ENCODE measurements at regions not wholly inside any gene's neighbourhood (a gene's known extent, or its start where the extent isn't known, plus 50 kb on each side); places are given as distances from the start of the nearest gene placed in this dataset.
"Not testable (repeated sequence)": the region's sequence is repeated elsewhere in the genome, so short reads cannot be mapped to it uniquely, and the experiment has no call there.

DNA sequence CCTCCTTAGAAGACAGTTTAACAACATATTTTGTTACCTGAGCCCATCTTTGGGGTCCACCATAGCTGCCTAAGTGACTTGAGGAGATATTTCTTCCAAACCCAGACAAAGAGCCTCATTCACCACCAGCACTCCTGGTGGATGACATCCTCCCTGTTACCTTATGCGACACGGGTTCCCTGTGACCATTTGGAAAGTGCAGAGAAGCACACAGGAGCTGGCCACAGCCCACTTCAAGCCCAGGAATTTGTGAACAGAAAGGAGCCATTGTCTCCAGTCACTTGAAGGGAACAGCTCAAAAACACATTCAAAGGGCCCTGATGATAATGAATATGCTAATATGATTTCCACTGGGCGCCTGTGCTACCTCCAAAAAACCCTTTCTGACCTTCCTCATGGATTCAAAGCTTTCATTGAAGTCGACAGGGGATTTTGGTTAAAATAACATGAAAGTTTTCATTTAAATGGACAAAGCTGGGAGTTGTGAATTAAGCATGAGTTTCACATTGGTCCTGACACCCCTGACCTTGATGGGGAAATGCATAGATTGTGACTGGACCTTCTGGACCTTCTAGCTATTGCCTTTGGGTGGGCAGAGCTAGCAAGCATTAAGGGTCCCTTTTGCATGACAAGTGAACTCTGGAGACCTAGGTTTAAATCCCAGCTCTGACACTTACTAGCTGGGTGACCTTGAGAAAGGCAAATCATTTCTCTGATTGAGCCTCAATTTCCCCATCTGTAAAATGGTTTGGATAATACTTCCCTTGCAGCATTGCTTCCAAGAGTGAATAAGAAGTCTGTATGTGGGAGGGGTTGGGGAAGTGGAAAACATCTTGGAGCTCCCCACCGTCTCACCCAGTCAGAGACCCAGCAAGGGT lies 83.3 kb upstream of the SIRPA start:
- no peak for DNase-seq (ENCODE audit: extremely low read depth in 1 of 2, low read depth in 1 of 2)

DNA sequence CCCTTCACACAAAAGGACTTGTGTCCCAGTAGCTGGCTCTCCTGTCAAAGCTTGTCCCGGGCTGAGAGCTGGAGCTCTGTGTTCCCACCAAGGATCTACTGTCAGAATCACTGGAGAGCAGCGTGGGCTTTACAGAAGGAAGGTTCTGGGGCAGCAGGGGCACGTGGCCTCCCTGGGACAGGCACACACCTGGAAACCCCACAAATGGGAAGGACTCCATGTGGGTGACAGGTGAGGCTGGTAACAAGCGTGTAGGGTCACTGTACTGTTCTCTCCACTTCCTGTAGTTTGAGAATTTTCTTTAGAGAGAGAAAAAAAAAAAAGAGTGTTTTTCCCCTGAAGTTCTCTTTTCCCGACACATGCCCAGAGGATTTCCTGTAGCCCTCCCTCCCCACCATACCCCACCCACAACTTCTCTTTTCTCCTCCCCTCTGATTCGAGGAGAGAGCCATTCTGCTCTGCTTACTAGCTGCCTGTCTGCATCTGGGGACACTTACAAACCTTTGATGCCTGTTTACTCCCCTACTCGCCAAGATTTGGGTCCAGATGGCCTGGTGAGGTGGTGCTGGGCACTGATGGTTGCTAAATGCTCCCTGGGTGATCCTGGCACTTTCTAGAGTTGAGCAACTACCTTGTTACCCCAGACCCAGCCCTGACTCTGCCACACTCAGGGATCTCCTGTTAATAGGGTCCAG lies 84.1 kb upstream of the SIRPA start:
- no peak for DNase-seq (ENCODE audit: extremely low read depth in 1 of 2, low read depth in 1 of 2)

DNA sequence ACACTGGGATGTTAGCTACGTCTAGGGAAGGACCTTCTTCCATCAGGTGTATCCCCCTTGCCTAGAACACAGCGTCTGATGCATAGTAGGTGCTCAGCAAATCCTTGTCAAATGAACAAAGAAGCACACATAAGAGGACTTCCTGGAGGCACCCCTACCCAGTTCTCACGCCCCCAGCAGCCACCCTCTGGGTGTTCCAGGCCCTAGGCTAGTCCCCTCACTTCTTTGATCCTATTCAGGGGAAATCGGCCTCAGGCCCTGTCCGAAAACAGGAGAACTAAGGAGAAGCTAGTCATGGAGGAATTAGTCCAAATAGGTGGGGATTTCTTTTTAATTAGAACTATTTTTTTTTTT lies 84.7 kb upstream of the SIRPA start:
- no peak for DNase-seq (ENCODE audit: extremely low read depth in 1 of 2, low read depth in 1 of 2)

DNA sequence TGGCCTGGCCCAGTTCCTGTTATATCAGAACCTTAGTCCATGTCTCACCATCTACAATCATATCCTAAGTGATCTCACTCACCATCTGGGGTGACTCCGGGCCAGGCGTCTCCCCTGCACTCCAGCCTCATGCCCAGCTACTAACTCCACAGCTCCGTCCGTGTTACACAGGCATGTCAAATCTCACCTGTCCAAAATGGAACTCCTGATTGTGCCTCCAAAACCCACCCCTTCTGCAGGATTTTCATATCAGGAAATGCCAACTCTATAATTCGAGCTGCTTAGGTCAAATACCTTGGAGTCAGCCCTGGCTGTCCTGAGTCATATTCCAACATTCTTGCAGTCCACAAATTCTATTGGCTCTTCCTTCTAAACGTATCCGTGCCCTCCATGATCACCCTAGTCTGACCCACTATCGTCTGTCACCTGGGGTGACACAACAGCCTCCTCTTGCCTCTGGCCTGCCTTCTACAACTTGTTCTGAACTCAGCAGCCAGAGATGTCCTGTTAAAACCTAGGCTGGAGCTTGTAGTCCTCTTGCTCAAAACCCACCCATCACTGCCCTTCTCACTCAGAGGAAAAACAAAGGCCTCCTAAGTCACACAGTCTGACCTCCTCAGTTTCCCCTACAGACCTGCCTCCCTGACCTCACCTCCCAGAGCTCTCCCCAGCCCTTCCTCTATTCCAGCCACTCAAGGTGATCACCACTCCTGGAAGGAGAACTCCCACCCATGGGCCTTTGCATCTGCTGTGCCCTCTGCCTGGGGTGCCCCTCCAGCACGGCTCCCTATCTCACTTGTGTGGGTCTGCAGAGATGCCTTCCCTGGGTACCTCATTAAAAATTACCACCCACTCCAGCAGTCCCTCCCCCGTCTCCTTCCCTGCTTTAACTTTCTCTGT lies 85.3 kb upstream of the SIRPA start:
- no peak for DNase-seq (ENCODE audit: extremely low read depth in 1 of 2, low read depth in 1 of 2)

DNA sequence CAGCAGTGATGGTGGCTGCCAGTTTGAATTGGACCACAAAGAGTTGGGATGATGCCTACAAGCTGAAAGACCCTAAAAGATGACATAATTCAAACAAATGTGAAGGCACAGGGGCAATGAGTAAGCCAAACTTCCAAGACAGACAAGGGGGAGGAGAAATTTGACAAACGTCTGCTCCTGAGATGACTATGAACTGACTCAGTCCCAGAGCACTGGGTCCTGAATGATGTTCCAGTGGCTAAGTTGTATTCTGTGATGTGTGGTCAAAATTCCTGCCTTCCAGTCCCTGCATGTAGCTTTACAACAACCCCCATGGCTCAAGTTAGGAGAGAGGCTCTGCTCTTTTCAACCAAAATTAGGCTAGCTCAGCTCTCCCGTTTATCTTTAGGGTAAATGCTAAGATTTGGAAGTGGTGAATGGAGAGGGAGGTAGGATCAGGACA lies 86.1 kb upstream of the SIRPA start:
- DNase-seq (ENCODE audit: extremely low read depth in 1 of 2, low read depth in 1 of 2) = no peak

DNA sequence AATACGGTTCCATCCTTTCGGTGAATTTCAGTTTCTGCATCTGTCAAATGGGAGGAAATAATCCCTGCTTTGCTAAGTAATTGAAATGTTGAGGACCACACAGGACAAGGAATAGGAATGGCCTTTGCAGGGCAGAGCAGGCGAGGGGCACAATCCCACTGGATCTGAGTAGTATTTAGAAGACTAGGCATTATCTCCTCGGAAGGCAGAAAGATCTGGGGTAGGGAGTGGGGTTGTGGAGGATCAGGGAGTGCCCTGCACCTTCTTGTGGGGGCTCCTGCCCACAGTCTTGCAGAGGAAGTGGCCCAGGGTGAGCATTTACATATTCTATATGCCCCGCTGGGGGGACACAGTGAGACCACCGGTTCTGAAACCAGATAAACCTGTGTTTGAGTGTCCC lies 87.1 kb upstream of the SIRPA start:
- no peak for DNase-seq (ENCODE audit: extremely low read depth in 1 of 2, low read depth in 1 of 2)

DNA sequence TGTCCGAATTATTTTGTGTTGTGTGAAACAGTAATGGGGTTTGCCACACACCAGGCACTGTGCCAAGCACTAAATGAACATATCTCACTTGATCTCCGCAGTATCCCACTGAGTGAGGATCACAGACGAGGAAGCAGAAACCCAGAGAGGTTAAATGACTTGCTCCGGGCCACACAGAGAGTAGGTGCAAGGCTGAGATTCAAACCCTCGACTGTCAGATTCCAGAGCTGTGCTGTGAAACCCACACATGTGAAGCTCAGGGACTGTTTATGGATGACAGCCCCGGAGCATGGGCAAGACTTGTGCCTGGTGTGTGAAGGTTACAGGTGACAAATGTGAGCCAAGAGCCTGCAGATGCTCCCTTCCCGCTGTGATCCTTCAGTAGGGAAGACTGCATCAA lies 87.8 kb upstream of the SIRPA start:
- no peak for DNase-seq (ENCODE audit: extremely low read depth in 1 of 2, low read depth in 1 of 2)

DNA sequence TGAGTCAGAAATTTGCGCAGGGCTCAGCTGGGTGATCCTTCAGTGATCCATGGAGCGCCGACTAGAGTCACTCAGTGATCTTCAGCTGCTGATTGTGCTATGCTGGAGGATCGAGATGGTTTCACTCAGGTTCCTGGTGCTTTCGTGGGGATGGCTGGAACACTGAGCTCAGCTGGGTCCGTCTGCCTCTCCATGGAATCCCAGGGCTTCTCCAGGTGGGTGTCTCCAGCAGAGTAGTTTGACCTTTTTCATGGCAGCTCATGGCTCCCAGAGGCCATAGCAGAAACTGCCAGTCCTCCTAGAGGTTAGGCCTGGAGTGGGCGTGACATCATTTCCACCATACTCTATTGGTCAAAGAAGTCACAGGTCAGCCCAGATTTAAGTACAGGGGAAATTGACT lies 88.8 kb upstream of the SIRPA start:
- DNase-seq (ENCODE audit: extremely low read depth in 1 of 2, low read depth in 1 of 2) = no peak

DNA sequence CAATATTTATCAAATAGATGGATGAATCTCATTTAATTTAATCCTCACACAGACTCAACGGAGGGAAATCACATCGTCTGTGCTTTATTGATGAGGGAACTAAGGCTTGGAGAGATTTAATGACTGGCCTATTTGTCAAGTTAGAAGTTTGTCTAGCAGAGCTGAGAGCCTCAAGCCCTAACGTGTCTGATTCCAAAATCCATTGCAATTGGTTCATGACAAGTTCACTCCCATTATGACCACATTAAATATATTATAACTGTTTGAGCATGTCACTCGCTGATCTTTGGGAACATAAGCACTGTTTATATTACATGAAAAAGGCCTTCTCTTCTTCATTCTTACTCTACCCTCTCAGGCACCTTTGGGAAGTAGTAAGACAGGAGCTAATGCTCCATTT lies 89.4 kb upstream of the SIRPA start:
- no peak for DNase-seq (ENCODE audit: extremely low read depth in 1 of 2, low read depth in 1 of 2)

DNA sequence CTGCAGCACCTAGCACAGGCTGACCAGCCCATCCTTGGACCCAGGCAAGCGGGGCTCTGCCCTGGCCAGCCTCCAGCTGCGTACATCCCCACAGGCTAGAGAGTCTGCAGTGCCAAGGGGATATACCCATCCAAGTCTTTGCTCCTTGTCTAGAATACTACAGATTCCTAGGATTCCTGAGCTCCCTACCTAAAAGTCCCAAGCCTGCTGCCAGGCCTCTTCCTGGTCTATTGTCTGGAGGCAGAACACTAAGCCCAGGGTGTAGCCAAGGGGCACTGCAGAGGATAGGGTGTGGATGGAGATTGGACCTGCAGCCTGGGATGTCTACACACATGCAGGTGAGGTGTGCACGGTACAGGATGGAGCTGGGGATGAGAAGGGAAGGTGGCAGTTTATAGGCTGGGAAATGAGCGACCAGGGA lies 90.0 kb upstream of the SIRPA start:
- DNase-seq (ENCODE audit: extremely low read depth in 1 of 2, low read depth in 1 of 2) = no peak

DNA sequence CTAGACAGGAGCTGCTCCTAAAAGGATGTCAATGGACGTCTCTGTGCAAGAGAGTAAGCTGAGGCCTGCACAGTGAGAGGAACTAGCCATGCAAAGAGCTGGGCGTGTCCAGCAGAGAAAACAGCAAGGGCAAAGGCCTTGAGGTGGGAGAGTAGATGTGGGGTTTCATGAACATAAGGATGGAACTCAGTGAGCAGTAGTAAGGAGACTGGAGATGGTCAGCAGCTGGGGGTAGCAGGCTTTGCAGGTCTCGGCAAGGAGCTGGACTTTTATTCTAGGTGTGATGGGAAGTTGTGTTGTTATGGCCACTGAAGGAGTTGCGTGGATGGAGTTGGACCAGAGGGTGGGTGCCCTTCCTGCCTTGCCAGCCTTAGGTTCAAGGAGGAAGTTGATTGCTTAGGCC lies 90.7 kb upstream of the SIRPA start:
- no peak for DNase-seq (ENCODE audit: extremely low read depth in 1 of 2, low read depth in 1 of 2)

DNA sequence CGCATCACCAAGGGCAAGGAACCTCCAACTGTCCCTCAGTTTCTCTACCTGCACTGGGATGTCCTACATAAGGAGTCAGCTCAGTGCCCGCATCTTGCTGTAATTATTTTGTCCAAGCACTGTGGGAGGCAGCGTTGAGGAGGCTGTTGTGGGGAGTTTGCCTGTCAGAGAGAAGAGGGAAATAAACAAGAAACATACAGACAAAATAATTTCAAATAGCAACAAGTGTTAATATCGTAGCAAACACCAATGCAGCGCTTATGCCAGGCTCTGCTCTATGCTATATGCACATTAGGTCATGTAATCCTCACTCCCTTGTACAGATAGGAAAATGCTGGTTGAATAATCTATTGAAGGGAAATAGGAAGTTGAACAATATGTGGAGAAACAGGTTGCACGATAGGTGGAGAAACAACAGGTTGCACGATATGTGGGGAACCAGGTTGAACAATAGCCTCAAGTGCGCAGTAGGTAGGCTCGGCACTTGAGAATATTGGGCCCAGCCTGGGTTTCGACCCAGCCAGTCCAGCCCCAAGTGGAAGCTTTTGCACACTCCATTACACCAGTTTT lies 91.2 kb upstream of the SIRPA start:
- DNase-seq (ENCODE audit: extremely low read depth in 1 of 2, low read depth in 1 of 2) = no peak

DNA sequence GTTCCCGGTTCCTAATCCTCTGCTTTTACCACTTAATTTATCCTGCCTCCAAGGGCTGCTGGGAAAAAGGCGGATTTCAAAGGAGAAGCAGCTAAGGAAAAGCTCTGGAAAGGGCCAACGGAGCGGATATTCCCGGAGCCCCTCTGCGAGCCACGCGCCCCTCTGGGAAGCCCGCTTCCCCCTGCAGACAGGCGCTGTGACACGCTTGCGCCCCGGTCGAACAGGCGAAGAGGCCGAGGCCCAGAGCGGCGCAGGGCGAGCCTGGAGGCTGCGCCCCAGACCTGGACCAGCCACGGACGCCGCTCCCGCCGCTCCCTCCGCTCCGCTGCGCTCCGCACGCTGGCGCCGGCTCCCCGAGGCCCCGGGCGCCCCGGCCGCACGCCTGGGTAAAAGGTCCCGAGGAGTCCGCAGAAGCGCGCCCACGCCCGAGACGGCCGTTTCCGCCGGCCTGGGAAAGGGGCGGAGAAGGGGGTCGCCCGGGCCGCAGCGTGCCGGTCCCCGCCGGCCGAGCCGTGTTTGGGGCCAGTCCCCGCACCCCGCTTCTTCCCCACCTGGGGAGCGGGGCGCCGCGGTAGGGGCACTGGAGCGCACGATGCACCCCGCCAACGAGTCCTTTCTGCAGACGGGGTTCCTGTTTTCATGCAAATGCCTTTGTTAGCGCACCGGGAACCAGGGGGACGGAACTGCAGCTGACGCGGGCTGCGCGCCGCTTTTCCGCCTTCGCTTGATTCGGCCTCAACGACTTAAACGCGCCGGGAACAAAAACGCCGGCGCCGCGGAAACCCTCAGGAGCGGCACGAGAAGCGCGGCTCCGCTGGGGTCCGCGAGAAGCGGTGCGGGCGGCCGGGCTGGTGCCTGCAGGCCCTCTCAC lies 91.9 kb upstream of the SIRPA start:
- no peak for DNase-seq (ENCODE audit: extremely low read depth in 1 of 2, low read depth in 1 of 2)

DNA sequence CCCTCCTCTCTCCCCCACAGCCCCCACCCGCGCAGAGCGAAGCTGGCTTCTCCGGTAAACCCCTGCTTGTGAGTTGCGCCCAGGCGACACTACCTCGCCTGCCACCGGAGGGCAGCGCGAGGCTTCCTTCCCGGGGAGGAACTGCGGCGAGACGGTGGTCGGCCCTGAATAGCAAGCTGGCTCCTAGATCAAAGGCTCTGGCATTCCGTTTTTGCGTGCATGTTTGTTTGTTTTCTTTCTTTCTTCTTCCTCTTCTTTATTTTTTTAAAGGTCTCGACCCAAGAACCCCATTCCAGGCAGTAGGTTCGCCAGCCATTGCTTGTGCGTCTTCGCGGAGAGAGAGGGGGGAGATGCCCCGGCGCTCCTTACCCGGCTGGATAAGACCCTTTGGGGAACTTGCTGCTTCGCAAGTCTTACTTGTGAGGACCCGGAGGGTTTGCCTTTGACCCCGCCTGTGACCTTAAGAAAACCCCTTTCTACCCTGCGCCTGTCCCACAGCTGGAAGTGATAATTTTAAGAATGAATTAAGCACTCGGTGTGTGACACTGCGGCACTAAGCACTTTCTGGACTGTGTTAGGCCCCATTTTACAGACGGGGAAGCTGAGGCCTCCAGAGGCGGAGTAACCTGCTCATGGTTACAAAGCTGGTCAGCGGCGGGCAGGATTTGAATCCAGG lies 92.7 kb upstream of the SIRPA start:
- no peak for DNase-seq (ENCODE audit: extremely low read depth in 1 of 2, low read depth in 1 of 2)

DNA sequence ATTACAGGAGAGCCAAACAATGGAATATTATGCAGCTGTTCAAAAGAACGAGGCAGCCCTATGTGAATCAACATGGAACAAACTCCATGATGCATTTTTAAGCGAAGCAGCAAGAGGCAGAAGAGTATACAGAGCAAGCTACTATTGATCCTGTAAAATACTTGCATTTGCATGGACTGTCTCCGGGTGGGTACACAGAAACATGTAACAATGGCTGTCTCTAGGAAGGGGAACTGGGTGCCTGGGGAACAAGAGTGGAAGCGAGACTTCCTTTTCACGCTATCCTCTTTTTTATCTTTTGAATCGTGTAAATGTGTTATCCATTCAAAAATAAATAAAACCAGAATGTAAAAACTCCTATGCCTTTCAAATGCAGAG lies 93.3 kb upstream of the SIRPA start:
- DNase-seq (ENCODE audit: extremely low read depth in 1 of 2, low read depth in 1 of 2) = no peak

DNA sequence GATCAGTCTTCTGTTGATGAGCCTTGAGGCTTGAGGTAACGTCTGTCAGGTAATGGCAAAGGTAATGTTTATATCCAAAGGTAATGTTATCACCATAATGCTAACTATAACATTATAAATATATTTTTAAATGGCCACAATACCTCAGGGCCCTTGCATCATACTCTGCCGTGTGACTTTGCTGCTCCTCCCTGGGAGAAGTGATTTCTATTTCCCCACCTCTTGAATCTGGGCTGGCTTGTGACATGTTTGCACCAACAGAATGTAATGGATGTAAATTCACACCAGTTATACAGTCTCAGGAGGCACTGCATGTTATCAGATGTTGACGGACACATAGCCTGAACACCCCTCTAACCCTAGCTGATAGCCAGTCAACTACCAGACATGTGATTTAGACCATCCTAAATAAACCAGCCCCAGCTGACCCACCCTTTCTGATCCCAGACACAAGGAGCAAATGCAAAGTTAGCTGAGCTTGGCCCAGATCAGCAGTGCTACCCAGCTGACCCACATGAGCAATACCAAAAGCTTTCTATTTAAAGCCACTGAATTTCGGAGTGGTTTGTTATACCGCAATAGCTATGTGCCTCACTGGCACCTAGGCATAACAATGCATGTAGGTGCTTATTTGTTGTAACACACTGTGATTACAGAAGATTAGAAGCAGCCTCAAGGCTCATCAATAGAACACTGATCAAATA lies 93.8 kb upstream of the SIRPA start:
- DNase-seq (ENCODE audit: extremely low read depth in 1 of 2, low read depth in 1 of 2) = no peak

DNA sequence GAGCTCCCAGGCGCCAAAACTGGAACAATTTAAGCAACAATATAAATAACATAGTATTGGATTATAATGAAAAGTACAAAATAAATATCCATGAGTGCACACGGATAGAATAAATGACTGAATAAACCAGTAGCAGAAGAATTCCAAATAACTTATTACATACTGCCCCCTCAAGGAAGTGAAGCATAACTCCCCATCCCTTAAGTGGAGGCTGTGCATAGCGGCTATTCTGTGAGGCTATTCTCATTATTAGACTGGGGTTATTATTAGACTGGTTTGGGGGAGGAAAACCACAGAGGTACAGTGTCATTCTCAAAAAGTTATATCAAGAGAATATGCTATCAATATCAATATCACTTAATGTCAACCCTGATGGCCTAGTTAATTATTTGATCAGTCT lies 94.4 kb upstream of the SIRPA start:
- no peak for DNase-seq (ENCODE audit: extremely low read depth in 1 of 2, low read depth in 1 of 2)

DNA sequence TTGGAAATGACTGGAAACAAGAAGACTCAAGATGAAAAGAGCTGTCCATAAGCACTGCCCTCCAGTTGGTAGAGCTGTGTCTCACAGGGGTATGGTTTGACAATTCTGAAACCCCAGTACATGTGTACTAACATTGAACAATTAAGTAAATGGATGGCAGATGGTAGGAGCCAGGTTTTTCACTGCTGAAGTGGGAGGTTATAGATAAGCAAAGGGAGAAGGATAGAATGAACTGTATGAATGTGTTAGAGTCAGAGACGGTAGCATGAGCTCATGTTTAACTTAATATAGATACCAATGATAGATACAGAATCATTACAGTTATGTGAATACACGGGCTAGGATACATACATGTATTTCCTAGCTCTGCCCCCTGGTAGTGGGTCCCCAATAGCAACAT lies 95.0 kb upstream of the SIRPA start:
- no peak for DNase-seq (ENCODE audit: extremely low read depth in 1 of 2, low read depth in 1 of 2)

DNA sequence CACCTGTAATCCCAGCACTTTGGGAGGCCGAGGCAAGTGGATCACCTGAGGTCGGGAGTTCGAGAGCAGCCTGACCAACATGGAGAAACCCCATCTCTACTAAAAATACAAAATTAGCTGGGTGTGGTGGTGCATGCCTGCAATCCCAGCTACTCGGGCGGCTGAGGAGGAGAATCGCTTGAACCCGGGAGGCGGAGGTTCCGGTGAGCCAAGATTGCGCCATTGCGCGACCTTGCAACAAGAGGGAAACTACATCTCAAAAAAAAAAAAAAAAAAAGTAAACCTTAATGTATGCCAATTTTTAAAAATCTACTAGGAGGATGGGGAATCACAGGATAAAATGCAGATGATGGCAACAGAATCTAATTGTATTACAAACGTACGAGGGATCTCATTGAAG lies 95.5 kb upstream of the SIRPA start:
- DNase-seq (ENCODE audit: extremely low read depth in 1 of 2, low read depth in 1 of 2) = not testable (repeated sequence)
